Esophagus squamous epithelium (tissue), 4 donors: ENCODE measurements at regions not wholly inside any gene's neighbourhood (a gene's known extent, or its start where the extent isn't known, plus 50 kb on each side); places are given as distances from the start of the nearest gene placed in this dataset.

Experiments used
- POLR2A ChIP-seq, 4 donors: fragments of 450-650 bp; IDR thresholded peaks; one replicate each; pipeline ENCODE4 v1.6.1; 2017; ENCODE audit warnings: antibody characterized with exemption in 4 of 4, mild to moderate bottlenecking in 4 of 4, moderate library complexity in 3 of 4
- TF ChIP-seq, protein P1 (sequence below), 6 experiments: fragments of 450-650 bp in 4 of 6; fragments of 200-600 bp in 2 of 6; sonication (generic) in 2 of 6; IDR thresholded peaks; one replicate each; pipeline ENCODE4 v1.5.1; 2016 to 2019; ENCODE audit warnings: antibody characterized with exemption in 6 of 6, mild to moderate bottlenecking in 4 of 6, moderate library complexity in 4 of 6

DNA sequence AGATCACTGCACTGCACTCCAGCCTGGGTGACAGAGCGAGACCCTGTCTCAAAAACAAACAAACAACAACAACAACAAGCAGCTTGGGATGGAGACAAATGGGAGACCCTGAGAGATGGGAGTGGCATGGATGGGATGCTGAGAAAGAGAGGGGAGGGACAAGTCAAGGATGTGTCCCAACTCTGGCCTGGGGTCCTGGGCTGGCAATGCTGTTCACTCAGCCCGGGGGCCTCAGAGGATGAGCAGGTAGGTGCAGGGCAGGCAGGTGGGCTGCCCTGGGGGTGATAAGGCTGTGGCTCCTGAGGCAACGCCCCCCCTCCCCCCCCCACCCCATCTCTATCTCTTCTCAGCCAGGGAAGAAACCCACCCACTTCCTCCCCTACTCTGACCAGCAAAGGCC, 123.0 kb downstream of the LHX2 start:
- TF ChIP-seq, protein P1, sequence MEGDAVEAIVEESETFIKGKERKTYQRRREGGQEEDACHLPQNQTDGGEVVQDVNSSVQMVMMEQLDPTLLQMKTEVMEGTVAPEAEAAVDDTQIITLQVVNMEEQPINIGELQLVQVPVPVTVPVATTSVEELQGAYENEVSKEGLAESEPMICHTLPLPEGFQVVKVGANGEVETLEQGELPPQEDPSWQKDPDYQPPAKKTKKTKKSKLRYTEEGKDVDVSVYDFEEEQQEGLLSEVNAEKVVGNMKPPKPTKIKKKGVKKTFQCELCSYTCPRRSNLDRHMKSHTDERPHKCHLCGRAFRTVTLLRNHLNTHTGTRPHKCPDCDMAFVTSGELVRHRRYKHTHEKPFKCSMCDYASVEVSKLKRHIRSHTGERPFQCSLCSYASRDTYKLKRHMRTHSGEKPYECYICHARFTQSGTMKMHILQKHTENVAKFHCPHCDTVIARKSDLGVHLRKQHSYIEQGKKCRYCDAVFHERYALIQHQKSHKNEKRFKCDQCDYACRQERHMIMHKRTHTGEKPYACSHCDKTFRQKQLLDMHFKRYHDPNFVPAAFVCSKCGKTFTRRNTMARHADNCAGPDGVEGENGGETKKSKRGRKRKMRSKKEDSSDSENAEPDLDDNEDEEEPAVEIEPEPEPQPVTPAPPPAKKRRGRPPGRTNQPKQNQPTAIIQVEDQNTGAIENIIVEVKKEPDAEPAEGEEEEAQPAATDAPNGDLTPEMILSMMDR (IDR thresholded peaks at IDR 0.05), result no peak
- TF ChIP-seq POLR2A (IDR thresholded peaks at IDR 0.05), result no peak
